ENCODE measurements at regions not wholly inside any gene's neighbourhood (a gene's known extent, or its start where the extent isn't known, plus 50 kb on each side); places are given as distances from the start of the nearest gene placed in this dataset.

GRCh38 chr3:184472723-184473428, 88.7 kb upstream of the EPHB3 start:
- TF ChIP-seq RCOR1 (IDR thresholded peaks at IDR 0.05; ENCODE audit: low read depth, low read length) (no peak), RFX5 (IDR thresholded peaks at IDR 0.05) (no peak), NFE2L2 (conservative IDR thresholded peaks at IDR 0.05; ENCODE audit: low read length) (no peak), CTCF (IDR thresholded peaks at IDR 0.05) (no peak), ZNF302 (CRISPR knock-in tag; IDR thresholded peaks at IDR 0.05) (no peak), RAD21 (conservative IDR thresholded peaks at IDR 0.05 in 1 of 2, IDR thresholded peaks at IDR 0.05 in 1 of 2) (no peak), CEBPB (IDR thresholded peaks at IDR 0.05) (no peak), POLR2AphosphoS2 (conservative IDR thresholded peaks at IDR 0.05; ENCODE audit: low read length) (no peak), SREBF2 (IDR thresholded peaks at IDR 0.05) (no peak), CHD2 (IDR thresholded peaks at IDR 0.05; ENCODE audit: low read length, partially characterized antibody) (no peak), HOXA7 (CRISPR knock-in tag; IDR thresholded peaks at IDR 0.05) (no peak), HDAC2 (IDR thresholded peaks at IDR 0.05) (no peak)
